ENCODE measurements at regions not wholly inside any gene's neighbourhood (a gene's known extent, or its start where the extent isn't known, plus 50 kb on each side); places are given as distances from the start of the nearest gene placed in this dataset.

- intact Hi-C loops (cut with DNase I; ENCODE audit: low total_unique reads): no loop called here
- Histone ChIP-seq H3K4me1 (no peaks in the 10 kb centered on the region), H3K27me3 (replicated peaks in 1 of 7) (no peaks in the 10 kb centered on the region), H3K27ac (no peak overlapping the region), H3K36me3 (no peaks in the 10 kb centered on the region), H3K9me3 (no peaks in the 10 kb centered on the region), H3K4me3 (no peak overlapping the region)
- no peak for DNase-seq
- TF ChIP-seq POLR2A (IDR thresholded peaks at IDR 0.05): no peak
- no peak for TF ChIP-seq CTCF (IDR thresholded peaks at IDR 0.05 in 8 of 11, conservative IDR thresholded peaks at IDR 0.05 in 3 of 11)
- no peak for TF ChIP-seq POLR2AphosphoS5 (IDR thresholded peaks at IDR 0.05)
- WGBS, 5 donors: 44 to 69% (median 58%) methylated on average over 1 of the region's 1 CpG
These were observed 126.1 kb upstream of the SLC5A12 start for GRCh38 chr11:26847977-26848376.

DNA sequence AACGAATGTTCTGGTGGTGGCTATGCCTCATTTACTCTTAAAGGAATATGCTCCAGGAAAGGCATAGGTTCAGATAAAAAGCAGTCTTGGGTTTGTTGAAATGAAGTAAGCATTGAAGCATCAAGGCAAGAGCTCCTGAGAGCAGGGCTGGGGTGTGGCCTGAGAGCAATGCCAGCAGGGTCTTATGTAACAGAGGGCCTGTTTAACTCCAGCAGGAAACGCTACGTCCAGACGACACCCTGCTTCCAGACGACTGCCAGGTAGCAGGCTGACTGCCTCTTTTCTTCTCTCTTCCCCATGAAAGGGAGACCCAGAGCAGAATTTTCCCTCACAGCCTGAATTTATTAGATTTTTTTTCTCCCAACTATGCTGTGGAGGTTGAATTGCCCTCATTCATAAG, 127.2 kb upstream of the SLC5A12 start:
- H3K27ac ChIP-seq: no peak overlapping the region
- DNase-seq: no peak
- H3K9me3 ChIP-seq: no peaks in the 10 kb centered on the region
- no peaks in the 10 kb centered on the region for H3K4me1 ChIP-seq
- WGBS, 5 donors: 40 to 56% (median 48%) methylated on average over 5 of the region's 5 CpGs
- no peaks in the 10 kb centered on the region for H3K27me3 ChIP-seq (replicated peaks in 1 of 7)
- no peak overlapping the region for H3K4me3 ChIP-seq
- no peak for TF ChIP-seq CTCF (IDR thresholded peaks at IDR 0.05 in 8 of 11, conservative IDR thresholded peaks at IDR 0.05 in 3 of 11)
- TF ChIP-seq POLR2AphosphoS5 (IDR thresholded peaks at IDR 0.05): no peak
- TF ChIP-seq POLR2A (IDR thresholded peaks at IDR 0.05): no peak
- H3K36me3 ChIP-seq: no peaks in the 10 kb centered on the region
- intact Hi-C loops (cut with DNase I; ENCODE audit: low total_unique reads): no loop called here

DNA sequence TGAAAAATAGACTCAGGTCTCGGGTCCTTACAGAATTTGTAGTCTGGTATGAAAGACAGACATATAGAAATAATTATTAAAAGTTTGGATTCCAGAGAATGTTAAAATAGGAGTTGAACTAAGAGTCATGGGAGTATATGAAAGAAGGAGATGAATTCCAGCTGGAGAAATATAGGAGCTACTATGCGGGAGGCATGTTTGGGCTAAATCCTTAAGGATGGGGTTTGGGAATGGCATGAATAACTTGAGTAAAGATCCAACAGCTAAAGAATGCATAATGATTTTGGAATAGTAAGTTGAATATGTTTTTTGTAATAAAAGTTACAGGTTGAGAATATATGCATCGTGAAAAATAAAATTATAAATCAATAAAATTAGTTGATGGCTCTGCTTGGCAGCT, 129.4 kb upstream of the SLC5A12 start:
- 81 to 90% (median 85%) methylated on average over 3 of the region's 3 CpGs for WGBS, 5 donors
- Histone ChIP-seq H3K27me3 (replicated peaks in 1 of 7) (no peaks in the 10 kb centered on the region), H3K4me3 (no peak overlapping the region), H3K9me3 (no peaks in the 10 kb centered on the region), H3K4me1 (no peaks in the 10 kb centered on the region), H3K36me3 (no peaks in the 10 kb centered on the region), H3K27ac (no peak overlapping the region)
- TF ChIP-seq CTCF (IDR thresholded peaks at IDR 0.05 in 8 of 11, conservative IDR thresholded peaks at IDR 0.05 in 3 of 11) (no peak), POLR2AphosphoS5 (IDR thresholded peaks at IDR 0.05) (no peak), POLR2A (IDR thresholded peaks at IDR 0.05) (no peak)
- intact Hi-C loops (cut with DNase I; ENCODE audit: low total_unique reads): no loop called here
- DNase-seq: no peak

- H3K4me3 ChIP-seq: no peak overlapping the region
- intact Hi-C loops (cut with DNase I; ENCODE audit: low total_unique reads): no loop called here
- TF ChIP-seq POLR2A (IDR thresholded peaks at IDR 0.05) (no peak), CTCF (IDR thresholded peaks at IDR 0.05 in 8 of 11, conservative IDR thresholded peaks at IDR 0.05 in 3 of 11) (no peak), POLR2AphosphoS5 (IDR thresholded peaks at IDR 0.05) (no peak)
- no peaks in the 10 kb centered on the region for H3K27me3 ChIP-seq (replicated peaks in 1 of 7)
- H3K27ac ChIP-seq: no peak overlapping the region
- no peaks in the 10 kb centered on the region for H3K9me3 ChIP-seq
- WGBS, 5 donors: 88 to 98% (median 93%) methylated on average over 4 of the region's 4 CpGs
- DNase-seq: no peak
- no peaks in the 10 kb centered on the region for H3K36me3 ChIP-seq
- no peaks in the 10 kb centered on the region for H3K4me1 ChIP-seq
These were observed 129.8 kb upstream of the SLC5A12 start for GRCh38 chr11:26851696-26852095.

Data from spleen (tissue), 11 donors.